GM19351 (cell line): ENCODE measurements at regions not wholly inside any gene's neighbourhood (a gene's known extent, or its start where the extent isn't known, plus 50 kb on each side); places are given as distances from the start of the nearest gene placed in this dataset.

ENCODE experiments used
- ATAC-seq: cut with Tn5 transposase; IDR thresholded peaks from one replicate; pipeline ENCODE4 v1.9.1; 2021; ENCODE audit warnings: mild to moderate bottlenecking, moderate library complexity; ENCODE audit not compliant: unreplicated experiment

- ATAC-seq = no peak
Observed at GRCh38 chr3:159123877-159124276, 322.0 kb downstream of the MFSD1 start.

- ATAC-seq = no peak
Observed at GRCh38 chr3:159126261-159127020, 324.6 kb downstream of the MFSD1 start.

- no peak for ATAC-seq
Observed at GRCh38 chr3:159127021-159127392, 325.2 kb downstream of the MFSD1 start.

- ATAC-seq = no peak
Observed at GRCh38 chr3:159128628-159129027, 326.8 kb downstream of the MFSD1 start.

GRCh38 chr3:159130108-159130507 is 328.3 kb downstream of the MFSD1 start:
- ATAC-seq = peak; percentile 75

- ATAC-seq = no peak
Observed at GRCh38 chr3:159131376-159131775, 329.5 kb downstream of the MFSD1 start.

- ATAC-seq = no peak
Observed at GRCh38 chr3:159137949-159138348, 336.1 kb downstream of the MFSD1 start.

GRCh38 chr3:159139326-159139725 is 337.5 kb downstream of the MFSD1 start:
- no peak for ATAC-seq

- ATAC-seq = no peak
Observed at GRCh38 chr3:159144472-159144871, 342.6 kb downstream of the MFSD1 start.

GRCh38 chr3:159144891-159145290 is 343.0 kb downstream of the MFSD1 start:
- no peak for ATAC-seq

GRCh38 chr3:159146392-159146791 is 344.5 kb downstream of the MFSD1 start:
- no peak for ATAC-seq

- no peak for ATAC-seq
Observed at GRCh38 chr3:159146856-159147435, 345.1 kb downstream of the MFSD1 start.

GRCh38 chr3:159147813-159148212 is 346.0 kb downstream of the MFSD1 start:
- no peak for ATAC-seq

- ATAC-seq = no peak
Observed at GRCh38 chr3:159148466-159148865, 346.6 kb downstream of the MFSD1 start.

- ATAC-seq = no peak
Observed at GRCh38 chr3:159149131-159149530, 347.3 kb downstream of the MFSD1 start.

- no peak for ATAC-seq
Observed at GRCh38 chr3:159149633-159150032, 347.8 kb downstream of the MFSD1 start.

- no peak for ATAC-seq
Observed at GRCh38 chr3:159150180-159150579, 348.3 kb downstream of the MFSD1 start.

- no peak for ATAC-seq
Observed at GRCh38 chr3:159151130-159151529, 349.3 kb downstream of the MFSD1 start.

GRCh38 chr3:159157275-159157674 is 355.4 kb downstream of the MFSD1 start:
- ATAC-seq = no peak

- no peak for ATAC-seq
Observed at GRCh38 chr3:159158213-159158612, 356.4 kb downstream of the MFSD1 start.

- ATAC-seq = no peak
Observed at GRCh38 chr3:159158801-159159200, 356.9 kb downstream of the MFSD1 start.

- ATAC-seq = no peak
Observed at GRCh38 chr3:159159546-159159945, 357.7 kb downstream of the MFSD1 start.

- ATAC-seq = no peak
Observed at GRCh38 chr3:159163656-159164055, 361.8 kb downstream of the MFSD1 start.
